H1 (cell line): ENCODE measurements at regions not wholly inside any gene's neighbourhood (a gene's known extent, or its start where the extent isn't known, plus 50 kb on each side); places are given as distances from the start of the nearest gene placed in this dataset.

Experiments used
- ATF3 ChIP-seq: IDR thresholded peaks from 2 replicates; pipeline ENCODE4 v1.6.1; 2011; ENCODE audit warnings: low read depth, mild to moderate bottlenecking, low read length; ENCODE audit not compliant: insufficient read depth
- GABPA ChIP-seq: IDR thresholded peaks from 2 replicates; pipeline ENCODE4 v1.6.1; 2011; ENCODE audit warnings: mild to moderate bottlenecking, low read length, moderate library complexity, borderline replicate concordance; ENCODE audit not compliant: insufficient read depth
- KDM5A ChIP-seq: fragments of 200-600 bp; IDR thresholded peaks from 2 replicates; pipeline ENCODE4 v1.7.1; 2012; ENCODE audit warnings: mild to moderate bottlenecking, low read length, inconsistent platforms, mixed read lengths
- SP2 ChIP-seq: IDR thresholded peaks from 2 replicates; pipeline ENCODE4 v1.6.1; 2012; ENCODE audit warnings: mild to moderate bottlenecking, low read length, inconsistent platforms
- TAF1 ChIP-seq: IDR thresholded peaks from 2 replicates; pipeline ENCODE4 v1.6.1; 2011; ENCODE audit warnings: mild to moderate bottlenecking, low read depth, low read length
- TEAD4 ChIP-seq: IDR thresholded peaks from 2 replicates; pipeline ENCODE4 v1.6.1; 2012; ENCODE audit warnings: low read depth, low read length, inconsistent platforms, mixed read lengths

- no peak for TF ChIP-seq ATF3
- no peak for TF ChIP-seq TEAD4
- TF ChIP-seq TAF1, result no peak
- no peak for TF ChIP-seq GABPA
- TF ChIP-seq SP2, result no peak
- no peak for TF ChIP-seq KDM5A
Measured at GRCh38 chr1:30197639-30198450, 525.5 kb downstream of the MATN1 start (continued).
